Mucosa of descending colon (tissue), 3 donors: ENCODE measurements at regions not wholly inside any gene's neighbourhood (a gene's known extent, or its start where the extent isn't known, plus 50 kb on each side); places are given as distances from the start of the nearest gene placed in this dataset.

Source experiments
- ATAC-seq: fragments of 200-7000 bp; cut with Tn5 transposase; one replicate; pipeline ENCODE4 v1.9.1; 2020; ENCODE audit warnings: mild to moderate bottlenecking, moderate library complexity
- DNase-seq, 3 donors: peaks; one replicate each; pipeline ENCODE4 v3.0.0-alpha.2; 2020
- H3K36me3 ChIP-seq: fragments of 200-600 bp; one replicate; pipeline ENCODE4 v1.8.0; 2021; ENCODE audit warnings: low read depth, mild to moderate bottlenecking
- H3K4me1 ChIP-seq: fragments of 200-600 bp; one replicate; pipeline ENCODE4 v1.8.0; 2021; ENCODE audit warnings: low read depth, mild to moderate bottlenecking
- H3K4me3 ChIP-seq: fragments of 200-600 bp; one replicate; pipeline ENCODE4 v1.8.0; 2021; ENCODE audit warnings: mild to moderate bottlenecking
- H3K9me3 ChIP-seq: fragments of 200-600 bp; one replicate; pipeline ENCODE4 v1.8.0; 2021; ENCODE audit warnings: mild to moderate bottlenecking
- CTCF ChIP-seq: fragments of 200-600 bp; IDR thresholded peaks from one replicate; pipeline ENCODE4 v1.8.0; 2022; ENCODE audit warnings: antibody characterized with exemption, mild to moderate bottlenecking
- intact Hi-C, 2 donors: fragments of 100-400 bp; cut with DNase I in 1 of 2; cut with micrococcal nuclease in 1 of 2; formaldehyde crosslinking; loops; one replicate each; pipeline versions ENCODE4 v1.11.0 to v1.11.1; 2022; cut with DNase I, micrococcal nuclease
- donor health status: DM: no; HTN: no; CAD: no; lungs with moderate emphysema.
- donor health status: DM: no; HTN: no; CAD: no.
- donor health status: DM: no; HTN: yes; CAD: no.

- intact Hi-C loops: no loop called here
- Histone ChIP-seq H3K4me3 (no peak overlapping the region), H3K4me1 (no peaks in the 10 kb centered on the region), H3K9me3 (peaks cover 2% of the 10 kb centered on the region), H3K36me3 (no peaks in the 10 kb centered on the region)
- DNase-seq (no peak), ATAC-seq (no peak)
- TF ChIP-seq CTCF: no peak
Measured at GRCh38 chr18:11219571-11219970, 70.2 kb upstream of the PIEZO2 start.

DNA sequence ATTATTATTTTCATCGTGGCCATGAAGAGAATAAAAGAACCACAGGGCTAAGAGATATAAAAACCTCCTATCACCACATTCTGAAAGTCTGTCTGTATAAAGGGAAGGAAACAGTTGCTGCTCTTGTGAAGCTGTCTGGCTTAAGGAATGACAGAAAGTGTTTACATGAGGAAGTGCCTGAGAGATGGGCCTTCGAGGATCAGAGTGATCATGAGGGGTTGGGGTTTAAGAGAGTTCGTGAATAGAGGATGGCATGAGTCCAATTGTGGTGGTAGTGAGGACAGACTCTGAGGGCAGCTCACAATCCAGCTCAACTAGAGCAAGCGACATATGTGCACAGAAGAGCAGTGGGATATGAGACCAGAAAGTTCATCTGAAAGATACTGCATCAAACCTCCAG lies 65.8 kb upstream of the PIEZO2 start:
- H3K36me3 ChIP-seq: no peaks in the 10 kb centered on the region

DNA sequence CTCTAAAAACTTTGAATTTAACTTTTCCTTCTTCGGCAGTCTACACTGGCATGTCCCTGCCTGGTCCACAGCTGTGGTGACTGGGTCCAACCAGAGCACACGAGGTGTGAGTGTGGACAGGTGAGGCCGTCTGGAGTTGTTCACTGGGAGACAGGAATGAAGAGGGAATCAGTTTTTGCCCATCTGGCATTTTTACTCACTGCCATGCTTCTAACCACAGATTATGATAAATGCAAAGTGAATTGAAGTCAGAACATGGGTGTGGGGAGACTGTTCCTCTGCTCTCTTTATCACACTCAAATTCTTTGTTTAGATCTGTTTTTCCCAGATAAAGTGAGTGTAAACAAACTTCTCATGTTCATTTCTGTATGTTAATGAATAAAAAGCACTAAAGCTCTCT lies 54.7 kb upstream of the PIEZO2 start:
- Histone ChIP-seq H3K36me3 (no peaks in the 10 kb centered on the region), H3K4me1 (no peaks in the 10 kb centered on the region), H3K9me3 (no peaks in the 10 kb centered on the region), H3K4me3 (no peak overlapping the region)
- no peak for DNase-seq
- ATAC-seq: no peak
- intact Hi-C loops: no loop called here
- TF ChIP-seq CTCF: no peak

More for the DNA sequence above, 65.8 kb upstream of the PIEZO2 start:
- ATAC-seq (no peak), DNase-seq (no peak)
- intact Hi-C loops: no loop called here
- Histone ChIP-seq H3K4me3 (no peak overlapping the region), H3K4me1 (no peaks in the 10 kb centered on the region), H3K9me3 (peaks cover 2% of the 10 kb centered on the region)
- no peak for TF ChIP-seq CTCF

DNA sequence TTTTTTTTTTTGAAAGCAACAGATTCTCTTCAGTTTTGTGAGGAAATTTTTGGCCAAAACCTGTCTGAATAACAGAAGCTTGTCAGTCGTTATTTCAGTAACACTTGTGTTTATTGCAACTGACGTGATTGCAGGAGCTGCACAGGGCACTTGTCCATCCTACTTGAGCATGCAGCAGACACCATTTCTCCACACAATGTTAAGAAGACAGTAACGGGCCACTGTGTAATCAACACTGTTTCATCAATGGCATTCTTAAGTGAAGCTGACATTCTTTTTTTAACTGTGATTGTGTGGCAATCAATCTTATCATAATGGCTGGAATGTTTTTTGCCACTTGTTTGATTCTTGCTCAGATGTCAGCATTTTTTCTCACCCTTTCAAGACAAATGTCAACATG lies 50.1 kb upstream of the PIEZO2 start:
- Histone ChIP-seq H3K9me3 (peaks cover 7% of the 10 kb centered on the region), H3K36me3 (no peaks in the 10 kb centered on the region), H3K4me1 (no peaks in the 10 kb centered on the region), H3K4me3 (no peak overlapping the region)
- intact Hi-C loops: no loop called here
- ATAC-seq (no peak), DNase-seq (no peak)
- no peak for TF ChIP-seq CTCF
